ENCODE measurements at regions not wholly inside any gene's neighbourhood (a gene's known extent, or its start where the extent isn't known, plus 50 kb on each side); places are given as distances from the start of the nearest gene placed in this dataset.

GRCh38 chr9:19976226-19976625 is 187.4 kb upstream of the SLC24A2 start:
- no peak for TF ChIP-seq CTCF (conservative IDR thresholded peaks at IDR 0.05)
- no peak for TF ChIP-seq ZFX (IDR thresholded peaks at IDR 0.05)
- H3K27ac ChIP-seq: no peak overlapping the region

DNA sequence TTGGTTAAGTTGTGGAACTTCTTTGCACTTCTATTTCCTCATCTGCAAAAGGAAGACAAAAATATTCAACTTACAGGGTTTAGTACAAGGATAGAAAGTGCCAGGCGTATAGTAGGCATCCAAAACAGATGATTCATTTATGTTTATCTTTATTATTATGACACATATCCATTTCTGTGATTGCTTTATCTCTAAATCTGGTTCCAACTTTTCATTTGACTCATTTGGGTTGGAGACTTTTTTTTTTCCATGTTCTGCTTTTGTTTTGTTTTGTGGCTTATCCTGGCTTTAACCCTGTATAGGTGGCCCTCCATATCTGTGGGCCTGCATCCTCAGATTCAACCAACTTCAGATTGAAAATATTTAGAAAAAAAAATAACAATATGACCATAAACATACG is 186.7 kb upstream of the SLC24A2 start:
- TF ChIP-seq CTCF (conservative IDR thresholded peaks at IDR 0.05) (no peak), ZFX (IDR thresholded peaks at IDR 0.05) (no peak)
- H3K27ac ChIP-seq: no peak overlapping the region

DNA sequence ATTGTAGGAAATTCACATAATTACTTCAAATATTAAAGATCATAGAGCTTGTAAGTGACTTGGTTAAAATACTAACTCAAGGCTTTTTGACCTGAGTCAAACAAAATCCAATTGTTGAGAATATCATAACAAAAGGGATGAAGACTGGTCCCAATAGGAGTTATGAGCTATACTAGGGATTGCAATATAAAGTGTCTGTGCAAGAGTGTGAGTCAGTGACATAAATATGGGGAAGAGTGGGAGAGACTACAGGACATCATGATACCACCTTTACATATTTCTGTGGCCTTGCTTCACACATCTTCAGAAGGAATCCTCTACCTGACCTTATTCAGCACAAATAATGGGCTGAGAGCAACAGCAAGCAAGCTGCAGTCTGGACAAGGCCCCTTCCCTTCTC is 180.9 kb upstream of the SLC24A2 start:
- TF ChIP-seq ZFX (IDR thresholded peaks at IDR 0.05) (no peak), CTCF (conservative IDR thresholded peaks at IDR 0.05) (no peak)
- H3K27ac ChIP-seq: no peak overlapping the region

GRCh38 chr9:19967888-19968459 is 179.1 kb upstream of the SLC24A2 start:
- no peak overlapping the region for H3K27ac ChIP-seq
- no peak for TF ChIP-seq ZFX (IDR thresholded peaks at IDR 0.05)

DNA sequence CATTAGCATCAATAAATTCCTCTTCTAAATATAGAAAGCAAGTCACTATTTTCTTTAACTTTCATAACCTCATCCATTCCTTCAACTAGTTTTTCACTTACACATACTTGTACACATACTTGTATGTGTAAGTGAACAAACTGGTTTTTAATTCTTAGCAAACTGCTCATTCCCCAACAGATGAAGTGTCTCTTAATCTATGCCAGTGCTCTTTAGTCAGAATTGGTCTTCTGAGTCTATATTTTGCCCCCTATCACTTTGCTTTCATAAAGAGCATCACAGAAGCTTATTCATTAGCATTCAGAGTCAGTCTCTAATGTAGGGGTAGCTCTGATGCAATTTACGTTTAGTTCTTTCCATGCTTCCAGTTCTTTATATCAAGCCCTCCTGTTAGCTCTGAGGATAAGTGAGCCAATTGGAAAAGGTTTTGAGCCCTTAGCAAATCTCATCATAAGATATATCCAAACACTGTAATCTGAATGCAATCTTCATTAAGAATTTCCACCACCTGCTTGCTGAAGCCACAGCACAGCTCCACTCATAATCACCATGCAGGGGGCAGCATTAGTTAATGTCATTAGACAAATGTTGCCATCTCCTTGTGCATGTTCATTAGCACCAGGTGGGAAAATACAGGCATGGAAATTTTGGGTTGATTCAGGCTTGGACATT is 178.5 kb upstream of the SLC24A2 start:
- TF ChIP-seq CTCF (conservative IDR thresholded peaks at IDR 0.05) (no peak; the same call in 1 of the 2 replicates), ZFX (IDR thresholded peaks at IDR 0.05) (no peak)

DNA sequence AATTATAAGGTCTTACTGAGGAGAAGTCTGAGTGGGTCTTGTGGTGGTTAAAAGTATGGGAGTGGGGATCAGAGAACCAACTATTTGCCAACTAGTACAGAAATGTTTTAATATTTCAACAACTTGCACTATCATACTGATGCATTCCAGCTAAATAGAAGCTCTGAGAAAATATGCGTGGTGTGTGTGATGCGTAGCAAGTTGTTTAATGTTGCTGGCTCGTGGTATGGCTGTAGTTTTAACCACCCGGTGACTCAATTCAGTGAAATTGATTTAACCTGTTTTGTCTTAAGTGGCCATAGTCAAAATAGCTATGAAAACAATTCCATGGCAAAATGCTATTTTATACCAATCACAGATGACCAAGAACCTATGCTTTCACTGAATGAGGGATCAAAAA is 176.5 kb upstream of the SLC24A2 start:
- no peak overlapping the region for H3K27ac ChIP-seq
- TF ChIP-seq CTCF (conservative IDR thresholded peaks at IDR 0.05) (no peak), ZFX (IDR thresholded peaks at IDR 0.05) (no peak)

More for the DNA sequence above, 178.5 kb upstream of the SLC24A2 start:
- no peak overlapping the region for H3K27ac ChIP-seq

GRCh38 chr9:19947996-19948395 is 159.2 kb upstream of the SLC24A2 start:
- TF ChIP-seq ZFX (IDR thresholded peaks at IDR 0.05) (no peak), CTCF (conservative IDR thresholded peaks at IDR 0.05) (no peak)
- no peak overlapping the region for H3K27ac ChIP-seq

Measured in C4-2B (cell line).